ENCODE measurements at regions not wholly inside any gene's neighbourhood (a gene's known extent, or its start where the extent isn't known, plus 50 kb on each side); places are given as distances from the start of the nearest gene placed in this dataset.

GRCh38 chr5:17094830-17095229 is 122.6 kb upstream of the BASP1 start:
- 28 to 42% methylated on average over 7 of the region's 7 CpGs for WGBS, 2 donors

GRCh38 chr5:17096952-17097695 is 120.3 kb upstream of the BASP1 start:
- Histone ChIP-seq H3K9me3 (no peaks in the 10 kb centered on the region), H3K27me3 (no peaks in the 10 kb centered on the region), H3K4me1 (peaks cover 0 to 5% (median 2%) of the 10 kb centered on the region in 4 donors), H3K36me3 (no peaks in the 10 kb centered on the region), H3K4me3 (no peak overlapping the region), H3K27ac (no peak overlapping the region)
- DNase-seq = no peak
- ATAC-seq (ENCODE audit: low FRiP score in 2 of 2) = no peak
- no peak for TF ChIP-seq CTCF (IDR thresholded peaks at IDR 0.05)
- TF ChIP-seq POLR2AphosphoS5 (IDR thresholded peaks at IDR 0.05) = no peak
- TF ChIP-seq EP300 (IDR thresholded peaks at IDR 0.05) = no peak
- TF ChIP-seq POLR2A (IDR thresholded peaks at IDR 0.05) = no peak
- whole genome bisulfite sequencing, 2 donors = 78 to 79% methylated on average over 15 of the region's 15 CpGs

More at GRCh38 chr5:17094830-17095229, 122.6 kb upstream of the BASP1 start:
- DNase-seq (no peak), ATAC-seq (ENCODE audit: low FRiP score in 2 of 2) (no peak)
- H3K36me3 ChIP-seq = no peaks in the 10 kb centered on the region
- no peak for TF ChIP-seq POLR2AphosphoS5 (IDR thresholded peaks at IDR 0.05)
- H3K27me3 ChIP-seq = no peaks in the 10 kb centered on the region
- peaks cover 0 to 5% (median 2%) of the 10 kb centered on the region in 4 donors for H3K4me1 ChIP-seq
- no peaks in the 10 kb centered on the region for H3K9me3 ChIP-seq
- H3K27ac ChIP-seq = no peak overlapping the region
- H3K4me3 ChIP-seq = no peak overlapping the region

- TF ChIP-seq CTCF (IDR thresholded peaks at IDR 0.05) (no peak), EP300 (IDR thresholded peaks at IDR 0.05) (no peak), POLR2A (IDR thresholded peaks at IDR 0.05) (no peak)
- Histone ChIP-seq H3K36me3 (no peaks in the 10 kb centered on the region), H3K9me3 (no peaks in the 10 kb centered on the region), H3K4me1 (peaks cover 0 to 3% (median under 1%) of the 10 kb centered on the region in 4 donors), H3K27me3 (no peaks in the 10 kb centered on the region), H3K4me3 (no peak overlapping the region), H3K27ac (no peak overlapping the region)
- WGBS, 2 donors = 96 to 98% methylated on average over 8 of the region's 8 CpGs
- ATAC-seq (ENCODE audit: low FRiP score in 2 of 2) = no peak
- no peak for DNase-seq
These were observed 117.5 kb upstream of the BASP1 start for GRCh38 chr5:17099946-17100345.

- 57 to 61% methylated on average over 3 of the region's 3 CpGs for WGBS, 2 donors
These were observed 114.0 kb upstream of the BASP1 start for GRCh38 chr5:17103461-17103860.

More at GRCh38 chr5:17103461-17103860, 114.0 kb upstream of the BASP1 start:
- Histone ChIP-seq H3K36me3 (no peaks in the 10 kb centered on the region), H3K4me1 (peaks cover 0 to 11% (median 0%) of the 10 kb centered on the region in 4 donors), H3K9me3 (no peaks in the 10 kb centered on the region), H3K4me3 (no peak overlapping the region), H3K27me3 (no peaks in the 10 kb centered on the region), H3K27ac (no peak overlapping the region)
- ATAC-seq (ENCODE audit: low FRiP score in 2 of 2) = no peak
- DNase-seq = no peak
- TF ChIP-seq EP300 (IDR thresholded peaks at IDR 0.05) (no peak), POLR2A (IDR thresholded peaks at IDR 0.05) (no peak), CTCF (IDR thresholded peaks at IDR 0.05) (no peak), POLR2AphosphoS5 (IDR thresholded peaks at IDR 0.05) (no peak)

Data from upper lobe of left lung (tissue), 6 donors.